Skeletal muscle satellite cell (primary cell): ENCODE measurements at regions not wholly inside any gene's neighbourhood (a gene's known extent, or its start where the extent isn't known, plus 50 kb on each side); places are given as distances from the start of the nearest gene placed in this dataset.

Experiments
- H3K27me3 ChIP-seq: 2 replicates; pipeline ENCODE4 v1.7.0; 2013; ENCODE audit warnings: low read length; ENCODE audit not compliant: control insufficient read depth, insufficient read depth
- H3K36me3 ChIP-seq: 2 replicates; pipeline ENCODE4 v1.7.0; 2013; ENCODE audit warnings: mild to moderate bottlenecking, control low read depth, low read length; ENCODE audit not compliant: insufficient read depth
- H3K4me1 ChIP-seq: 2 replicates; pipeline ENCODE4 v1.7.0; 2013; ENCODE audit warnings: low read length; ENCODE audit not compliant: control insufficient read depth, insufficient read depth
- H3K4me2 ChIP-seq: 2 replicates; pipeline ENCODE4 v1.7.0; 2013; ENCODE audit warnings: mild to moderate bottlenecking, low read length
- H3K4me3 ChIP-seq: 2 replicates; pipeline ENCODE4 v1.7.0; 2013; ENCODE audit warnings: low read length
- H3K9ac ChIP-seq: 2 replicates; pipeline ENCODE4 v1.7.0; 2013; ENCODE audit warnings: mild to moderate bottlenecking, low read depth, low read length, moderate library complexity
- H3K9me3 ChIP-seq: replicated peaks from 2 replicates; pipeline ENCODE4 v1.7.0; 2013; ENCODE audit warnings: mild to moderate bottlenecking, control low read depth, low read length

GRCh38 chr9:20037699-20038098, 248.9 kb upstream of the SLC24A2 start:
- Histone ChIP-seq H3K4me3 (no peak overlapping the region), H3K4me1 (peaks cover under 1% of the 10 kb centered on the region), H3K9me3 (no peaks in the 10 kb centered on the region), H3K27me3 (no peaks in the 10 kb centered on the region), H3K9ac (no peak overlapping the region), H3K36me3 (no peaks in the 10 kb centered on the region), H3K4me2 (no peak overlapping the region)

- Histone ChIP-seq H3K36me3 (no peaks in the 10 kb centered on the region), H3K27me3 (no peaks in the 10 kb centered on the region), H3K4me2 (no peak overlapping the region), H3K4me3 (no peak overlapping the region), H3K9me3 (no peaks in the 10 kb centered on the region), H3K4me1 (peaks cover 8% of the 10 kb centered on the region), H3K9ac (no peak overlapping the region)
Observed at GRCh38 chr9:20033511-20033910, 244.7 kb upstream of the SLC24A2 start.

GRCh38 chr9:20032413-20033006, 243.7 kb upstream of the SLC24A2 start:
- Histone ChIP-seq H3K9ac (no peak overlapping the region), H3K4me3 (no peak overlapping the region), H3K4me1 (peaks cover 8% of the 10 kb centered on the region), H3K36me3 (no peaks in the 10 kb centered on the region), H3K9me3 (no peaks in the 10 kb centered on the region), H3K4me2 (no peak overlapping the region), H3K27me3 (no peaks in the 10 kb centered on the region)

GRCh38 chr9:20031836-20032235, 243.0 kb upstream of the SLC24A2 start:
- Histone ChIP-seq H3K4me3 (no peak overlapping the region), H3K4me2 (no peak overlapping the region), H3K36me3 (no peaks in the 10 kb centered on the region), H3K9me3 (no peaks in the 10 kb centered on the region), H3K4me1 (peaks cover 8% of the 10 kb centered on the region), H3K27me3 (no peaks in the 10 kb centered on the region), H3K9ac (no peak overlapping the region)

- no peaks in the 10 kb centered on the region for H3K36me3 ChIP-seq
- H3K4me2 ChIP-seq: no peak overlapping the region
- no peak overlapping the region for H3K4me3 ChIP-seq
- H3K4me1 ChIP-seq: peaks cover 8% of the 10 kb centered on the region
- no peaks in the 10 kb centered on the region for H3K27me3 ChIP-seq
- no peaks in the 10 kb centered on the region for H3K9me3 ChIP-seq
- no peak overlapping the region for H3K9ac ChIP-seq
Observed at GRCh38 chr9:20030671-20031070, 241.8 kb upstream of the SLC24A2 start.

GRCh38 chr9:20030221-20030620, 241.4 kb upstream of the SLC24A2 start:
- no peaks in the 10 kb centered on the region for H3K27me3 ChIP-seq
- no peak overlapping the region for H3K4me2 ChIP-seq
- H3K4me3 ChIP-seq: no peak overlapping the region
- H3K9me3 ChIP-seq: no peaks in the 10 kb centered on the region
- no peaks in the 10 kb centered on the region for H3K36me3 ChIP-seq
- H3K4me1 ChIP-seq: peaks cover 8% of the 10 kb centered on the region
- no peak overlapping the region for H3K9ac ChIP-seq

- H3K27me3 ChIP-seq: no peaks in the 10 kb centered on the region
- H3K4me3 ChIP-seq: no peak overlapping the region
- H3K4me1 ChIP-seq: peaks cover 12% of the 10 kb centered on the region
- H3K36me3 ChIP-seq: no peaks in the 10 kb centered on the region
- no peaks in the 10 kb centered on the region for H3K9me3 ChIP-seq
- H3K4me2 ChIP-seq: no peak overlapping the region
- H3K9ac ChIP-seq: no peak overlapping the region
Observed at GRCh38 chr9:20028849-20029231, 240.0 kb upstream of the SLC24A2 start.

- Histone ChIP-seq H3K4me3 (no peak overlapping the region), H3K27me3 (no peaks in the 10 kb centered on the region)
Observed at GRCh38 chr9:20028192-20028848, 239.5 kb upstream of the SLC24A2 start.

GRCh38 chr9:20023961-20024571, 235.2 kb upstream of the SLC24A2 start:
- Histone ChIP-seq H3K4me1 (peaks cover 23% of the 10 kb centered on the region), H3K4me3 (no peak overlapping the region), H3K27me3 (no peaks in the 10 kb centered on the region), H3K4me2 (peak overlapping the region; percentile 7), H3K9ac (no peak overlapping the region), H3K36me3 (no peaks in the 10 kb centered on the region), H3K9me3 (no peaks in the 10 kb centered on the region)

More at GRCh38 chr9:20028192-20028848, 239.5 kb upstream of the SLC24A2 start:
- H3K36me3 ChIP-seq: no peaks in the 10 kb centered on the region
- no peak overlapping the region for H3K9ac ChIP-seq
- no peak overlapping the region for H3K4me2 ChIP-seq
- H3K4me1 ChIP-seq: peaks cover 17% of the 10 kb centered on the region
- no peaks in the 10 kb centered on the region for H3K9me3 ChIP-seq

- Histone ChIP-seq H3K4me1 (peaks cover 23% of the 10 kb centered on the region), H3K9ac (no peak overlapping the region), H3K4me2 (no peak overlapping the region), H3K9me3 (no peaks in the 10 kb centered on the region), H3K36me3 (no peaks in the 10 kb centered on the region), H3K4me3 (no peak overlapping the region), H3K27me3 (no peaks in the 10 kb centered on the region)
Observed at GRCh38 chr9:20023210-20023905, 234.5 kb upstream of the SLC24A2 start.

- peak overlapping the region; percentile 1 for H3K4me2 ChIP-seq
- no peaks in the 10 kb centered on the region for H3K36me3 ChIP-seq
- no peaks in the 10 kb centered on the region for H3K27me3 ChIP-seq
- no peak overlapping the region for H3K4me3 ChIP-seq
- no peaks in the 10 kb centered on the region for H3K9me3 ChIP-seq
- H3K9ac ChIP-seq: no peak overlapping the region
- peaks cover 23% of the 10 kb centered on the region for H3K4me1 ChIP-seq
Observed at GRCh38 chr9:20022410-20022809, 233.6 kb upstream of the SLC24A2 start.
